Suprapubic skin (tissue), 3 donors: ENCODE measurements at regions not wholly inside any gene's neighbourhood (a gene's known extent, or its start where the extent isn't known, plus 50 kb on each side); places are given as distances from the start of the nearest gene placed in this dataset.
"Not testable (repeated sequence)": the region's sequence is repeated elsewhere in the genome, so short reads cannot be mapped to it uniquely, and the experiment has no call there.

ENCODE experiments used
- CTCF ChIP-seq, 2 donors: fragments of 200-600 bp in 1 of 2; fragments of 450-650 bp in 1 of 2; sonication (generic) in 1 of 2; IDR thresholded peaks; one replicate each; pipeline ENCODE4 v1.5.1; 2016 to 2019; ENCODE audit warnings: antibody characterized with exemption in 2 of 2, mild to moderate bottlenecking in 1 of 2, moderate library complexity in 1 of 2
- EP300 ChIP-seq: sonication (generic); formaldehyde crosslinking; IDR thresholded peaks from one replicate; pipeline ENCODE4 v1.6.1; 2017; ENCODE audit warnings: antibody characterized with exemption
- POLR2A ChIP-seq, 2 donors: fragments of 450-650 bp; IDR thresholded peaks; one replicate each; pipeline ENCODE4 v1.6.1; 2017; ENCODE audit warnings: antibody characterized with exemption in 2 of 2, mild to moderate bottlenecking in 2 of 2, moderate library complexity in 2 of 2

GRCh38 chr4:49233346-49233745, 247.3 kb downstream of the CWH43 start:
- not testable (repeated sequence) for TF ChIP-seq EP300; CTCF (IDR thresholded peaks at IDR 0.05); POLR2A (IDR thresholded peaks at IDR 0.05)
